ENCODE measurements at regions not wholly inside any gene's neighbourhood (a gene's known extent, or its start where the extent isn't known, plus 50 kb on each side); places are given as distances from the start of the nearest gene placed in this dataset.

- H3K4me3 ChIP-seq (ENCODE audit: low read depth, low read length) = no peak overlapping the region
- DNase-seq (ENCODE audit: low read depth) = no peak
Measured at GRCh38 chr3:174620855-174621472, 238.2 kb upstream of the NAALADL2 start.

GRCh38 chr3:174633342-174633741 is 225.8 kb upstream of the NAALADL2 start:
- H3K4me3 ChIP-seq (ENCODE audit: low read depth, low read length) = no peak overlapping the region
- DNase-seq (ENCODE audit: low read depth) = no peak

- DNase-seq (ENCODE audit: low read depth) = no peak
- H3K4me3 ChIP-seq (ENCODE audit: low read depth, low read length) = no peak overlapping the region
Measured at GRCh38 chr3:174636451-174636850, 222.7 kb upstream of the NAALADL2 start.

- no peak overlapping the region for H3K4me3 ChIP-seq (ENCODE audit: low read depth, low read length)
- DNase-seq (ENCODE audit: low read depth) = no peak
Measured at GRCh38 chr3:174639406-174639805, 219.7 kb upstream of the NAALADL2 start.

GRCh38 chr3:174639970-174640369 is 219.2 kb upstream of the NAALADL2 start:
- H3K4me3 ChIP-seq (ENCODE audit: low read depth, low read length) = no peak overlapping the region
- DNase-seq (ENCODE audit: low read depth) = no peak

- H3K4me3 ChIP-seq (ENCODE audit: low read depth, low read length) = no peak overlapping the region
- DNase-seq (ENCODE audit: low read depth) = no peak
Measured at GRCh38 chr3:174640932-174641331, 218.2 kb upstream of the NAALADL2 start.

GRCh38 chr3:174644287-174644686 is 214.8 kb upstream of the NAALADL2 start:
- no peak overlapping the region for H3K4me3 ChIP-seq (ENCODE audit: low read depth, low read length)
- no peak for DNase-seq (ENCODE audit: low read depth)

GRCh38 chr3:174651951-174652350 is 207.2 kb upstream of the NAALADL2 start:
- no peak for DNase-seq (ENCODE audit: low read depth)

GRCh38 chr3:174659511-174659910 is 199.6 kb upstream of the NAALADL2 start:
- no peak overlapping the region for H3K4me3 ChIP-seq (ENCODE audit: low read depth, low read length)
- DNase-seq (ENCODE audit: low read depth) = no peak

More at GRCh38 chr3:174651951-174652350, 207.2 kb upstream of the NAALADL2 start:
- no peak overlapping the region for H3K4me3 ChIP-seq (ENCODE audit: low read depth, low read length)

GRCh38 chr3:174662653-174663052 is 196.5 kb upstream of the NAALADL2 start:
- DNase-seq (ENCODE audit: low read depth) = no peak
- H3K4me3 ChIP-seq (ENCODE audit: low read depth, low read length) = no peak overlapping the region

GRCh38 chr3:174667386-174667785 is 191.7 kb upstream of the NAALADL2 start:
- H3K4me3 ChIP-seq (ENCODE audit: low read depth, low read length) = no peak overlapping the region

GRCh38 chr3:174675406-174675805 is 183.7 kb upstream of the NAALADL2 start:
- no peak overlapping the region for H3K4me3 ChIP-seq (ENCODE audit: low read depth, low read length)
- DNase-seq (ENCODE audit: low read depth) = no peak

More at GRCh38 chr3:174667386-174667785, 191.7 kb upstream of the NAALADL2 start:
- DNase-seq (ENCODE audit: low read depth) = no peak

- no peak for DNase-seq (ENCODE audit: low read depth)
- no peak overlapping the region for H3K4me3 ChIP-seq (ENCODE audit: low read depth, low read length)
Measured at GRCh38 chr3:174681784-174682183, 177.3 kb upstream of the NAALADL2 start.

GRCh38 chr3:174685796-174686195 is 173.3 kb upstream of the NAALADL2 start:
- no peak overlapping the region for H3K4me3 ChIP-seq (ENCODE audit: low read depth, low read length)
- no peak for DNase-seq (ENCODE audit: low read depth)

- no peak for DNase-seq (ENCODE audit: low read depth)
- no peak overlapping the region for H3K4me3 ChIP-seq (ENCODE audit: low read depth, low read length)
Measured at GRCh38 chr3:174697310-174697709, 161.8 kb upstream of the NAALADL2 start.

- no peak for DNase-seq (ENCODE audit: low read depth)
Measured at GRCh38 chr3:174700736-174701135, 158.4 kb upstream of the NAALADL2 start.

GRCh38 chr3:174710612-174711011 is 148.5 kb upstream of the NAALADL2 start:
- DNase-seq (ENCODE audit: low read depth) = no peak
- no peak overlapping the region for H3K4me3 ChIP-seq (ENCODE audit: low read depth, low read length)

More at GRCh38 chr3:174700736-174701135, 158.4 kb upstream of the NAALADL2 start:
- H3K4me3 ChIP-seq (ENCODE audit: low read depth, low read length) = no peak overlapping the region

GRCh38 chr3:174715386-174715785 is 143.7 kb upstream of the NAALADL2 start:
- DNase-seq (ENCODE audit: low read depth) = no peak
- H3K4me3 ChIP-seq (ENCODE audit: low read depth, low read length) = no peak overlapping the region

- no peak for DNase-seq (ENCODE audit: low read depth)
- no peak overlapping the region for H3K4me3 ChIP-seq (ENCODE audit: low read depth, low read length)
Measured at GRCh38 chr3:174716956-174717505, 142.1 kb upstream of the NAALADL2 start.

- no peak for DNase-seq (ENCODE audit: low read depth)
Measured at GRCh38 chr3:174720717-174721116, 138.4 kb upstream of the NAALADL2 start.

GRCh38 chr3:174725303-174725702 is 133.8 kb upstream of the NAALADL2 start:
- DNase-seq (ENCODE audit: low read depth) = no peak
- H3K4me3 ChIP-seq (ENCODE audit: low read depth, low read length) = no peak overlapping the region

More at GRCh38 chr3:174720717-174721116, 138.4 kb upstream of the NAALADL2 start:
- H3K4me3 ChIP-seq (ENCODE audit: low read depth, low read length) = no peak overlapping the region
